ENCODE measurements at regions not wholly inside any gene's neighbourhood (a gene's known extent, or its start where the extent isn't known, plus 50 kb on each side); places are given as distances from the start of the nearest gene placed in this dataset.

GRCh38 chr1:60745484-60745883 lies 336.9 kb upstream of the NFIA start:
- Histone ChIP-seq H3K4me3 (no peak overlapping the region), H3F3A (ENCODE audit: insufficient read depth, low read depth) (no peaks in the 10 kb centered on the region), H3K4me1 (replicated peaks; ENCODE audit: insufficient read depth) (no peaks in the 10 kb centered on the region), H3K9me3 (ENCODE audit: insufficient read depth, low read depth) (peaks cover 4% of the 10 kb centered on the region; the same call in 1 of the 2 replicates), H4K20me1 (ENCODE audit: insufficient read depth) (no peaks in the 10 kb centered on the region), H2AFZ (no peak overlapping the region), H3K36me3 (ENCODE audit: low read depth) (no peaks in the 10 kb centered on the region), H3K4me2 (no peak overlapping the region), H3K79me2 (ENCODE audit: low read depth) (no peaks in the 10 kb centered on the region), H3K27ac (no peak overlapping the region), H3K27me3 (ENCODE audit: insufficient read depth, low read depth) (no peaks in the 10 kb centered on the region), H3K9me2 (ENCODE audit: insufficient read depth) (no peaks in the 10 kb centered on the region)
- no TSS peak for BruUV-seq (replicated peaks)
- no peak for DNase-seq
- ChIA-PET CTCF (no interaction called here), POLR2A (ENCODE audit: unreplicated experiment) (no interaction called here)
- intact Hi-C loops (cut with micrococcal nuclease; ENCODE audit: unreplicated experiment), result no loop called here
- TF ChIP-seq EZH2 (IDR thresholded peaks at IDR 0.05; ENCODE audit: low read depth), result no peak
- no peak for TF ChIP-seq CTCF (conservative IDR thresholded peaks at IDR 0.05)

DNA sequence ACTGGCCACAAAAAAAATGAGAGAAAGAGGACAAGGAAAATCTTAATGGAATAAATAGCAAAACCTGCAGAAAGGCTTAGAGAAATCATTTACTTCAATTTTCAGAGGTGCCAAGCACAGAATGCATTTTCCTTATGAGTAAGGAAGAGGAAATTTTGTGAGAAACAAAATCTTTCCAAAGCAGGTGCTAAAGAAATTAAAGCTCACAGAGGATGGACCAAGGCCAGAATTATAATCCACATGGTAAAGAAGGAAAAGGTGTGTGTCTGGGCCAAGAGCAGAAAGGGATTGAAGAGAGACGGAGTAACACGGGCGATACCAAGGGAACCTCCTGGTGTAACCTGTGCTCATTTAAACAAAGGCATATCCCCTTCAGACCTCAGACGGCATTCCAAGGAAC lies 340.0 kb upstream of the NFIA start:
- H3K9me3 ChIP-seq (ENCODE audit: insufficient read depth, low read depth), result peaks cover 2% of the 10 kb centered on the region; the same call in 1 of the 2 replicates
- no peaks in the 10 kb centered on the region for H3F3A ChIP-seq (ENCODE audit: insufficient read depth, low read depth)
- no peak overlapping the region for H2AFZ ChIP-seq
- H4K20me1 ChIP-seq (ENCODE audit: insufficient read depth), result no peaks in the 10 kb centered on the region
- H3K36me3 ChIP-seq (ENCODE audit: low read depth), result no peaks in the 10 kb centered on the region
- no peak for DNase-seq
- CTCF ChIA-PET, result no interaction called here
- POLR2A ChIA-PET (ENCODE audit: unreplicated experiment), result no interaction called here
- H3K27me3 ChIP-seq (ENCODE audit: insufficient read depth, low read depth), result no peaks in the 10 kb centered on the region
- H3K9me2 ChIP-seq (ENCODE audit: insufficient read depth), result no peaks in the 10 kb centered on the region
- H3K4me1 ChIP-seq (replicated peaks; ENCODE audit: insufficient read depth), result no peaks in the 10 kb centered on the region
- no TSS peak for BruUV-seq (replicated peaks)
- H3K79me2 ChIP-seq (ENCODE audit: low read depth), result no peaks in the 10 kb centered on the region
- H3K4me3 ChIP-seq, result no peak overlapping the region
- H3K27ac ChIP-seq, result no peak overlapping the region
- no peak overlapping the region for H3K4me2 ChIP-seq
- TF ChIP-seq CTCF (conservative IDR thresholded peaks at IDR 0.05) (no peak), EZH2 (IDR thresholded peaks at IDR 0.05; ENCODE audit: low read depth) (no peak)
- intact Hi-C loops (cut with micrococcal nuclease; ENCODE audit: unreplicated experiment), result no loop called here

DNA sequence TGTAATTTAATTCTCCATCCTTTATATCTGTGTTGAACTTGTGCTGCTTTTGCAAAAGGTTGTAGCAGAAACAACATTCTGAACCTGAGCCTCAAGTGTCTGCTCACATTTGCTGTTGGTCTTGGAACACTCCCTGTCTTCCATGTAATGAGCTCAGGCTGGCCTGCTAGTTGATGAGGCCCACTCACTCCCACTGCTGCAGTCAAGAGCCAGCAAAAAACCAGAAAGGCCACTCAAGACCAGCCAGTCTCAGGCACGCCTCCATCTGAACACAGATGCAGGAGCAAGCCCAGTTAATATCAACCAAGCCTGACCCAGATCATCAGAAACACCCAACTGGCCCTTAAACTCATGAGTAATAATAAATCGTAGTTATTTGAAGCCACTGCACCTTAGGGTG lies 342.2 kb upstream of the NFIA start:
- Histone ChIP-seq H3K4me2 (no peak overlapping the region), H3K4me3 (no peak overlapping the region), H3F3A (ENCODE audit: insufficient read depth, low read depth) (no peaks in the 10 kb centered on the region), H4K20me1 (ENCODE audit: insufficient read depth) (no peaks in the 10 kb centered on the region), H3K27me3 (ENCODE audit: insufficient read depth, low read depth) (no peaks in the 10 kb centered on the region), H3K9me3 (ENCODE audit: insufficient read depth, low read depth) (no peaks in the 10 kb centered on the region), H3K79me2 (ENCODE audit: low read depth) (no peaks in the 10 kb centered on the region), H3K9me2 (ENCODE audit: insufficient read depth) (no peaks in the 10 kb centered on the region), H3K27ac (no peak overlapping the region), H3K36me3 (ENCODE audit: low read depth) (no peaks in the 10 kb centered on the region), H3K4me1 (replicated peaks; ENCODE audit: insufficient read depth) (no peaks in the 10 kb centered on the region), H2AFZ (no peak overlapping the region)
- no peak for DNase-seq
- intact Hi-C loops (cut with micrococcal nuclease; ENCODE audit: unreplicated experiment), result no loop called here
- TF ChIP-seq CTCF (conservative IDR thresholded peaks at IDR 0.05), result no peak
- TF ChIP-seq EZH2 (IDR thresholded peaks at IDR 0.05; ENCODE audit: low read depth), result no peak
- ChIA-PET POLR2A (ENCODE audit: unreplicated experiment) (no interaction called here), CTCF (interaction anchor here (0.6 kb wide), 1 partner anchor 854 kb away, joined by 3 read pairs; no protein-coding TSS in a partner anchor)
- BruUV-seq (replicated peaks), result no TSS peak
